Kidney glomerular epithelial cell (primary cell): ENCODE measurements at regions not wholly inside any gene's neighbourhood (a gene's known extent, or its start where the extent isn't known, plus 50 kb on each side); places are given as distances from the start of the nearest gene placed in this dataset.

Source experiments
- DNase-seq: peaks from one replicate; lab custom pipeline; 2025; lab: John Stamatoyannopoulos, UW

DNA sequence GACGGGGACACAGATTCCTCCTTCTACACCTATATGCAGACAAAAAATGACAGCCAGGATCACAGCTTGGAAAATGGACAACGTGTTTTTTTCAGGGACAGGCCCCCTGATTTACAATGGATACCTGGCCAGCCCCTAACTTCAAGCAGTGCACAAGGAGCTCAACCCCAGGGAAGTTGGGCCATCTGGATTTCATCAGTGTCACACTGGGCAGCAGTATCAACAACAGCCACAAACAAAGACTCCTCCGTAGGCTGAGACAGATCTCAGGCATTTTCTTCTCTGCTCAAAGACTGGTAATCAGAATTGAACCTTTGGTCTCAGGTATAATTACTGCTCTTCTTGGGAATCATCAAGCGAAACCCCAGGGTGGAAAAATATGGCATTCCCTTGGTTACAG, 374.0 kb downstream of the ZNF608 start:
- no peak for DNase-seq

DNA sequence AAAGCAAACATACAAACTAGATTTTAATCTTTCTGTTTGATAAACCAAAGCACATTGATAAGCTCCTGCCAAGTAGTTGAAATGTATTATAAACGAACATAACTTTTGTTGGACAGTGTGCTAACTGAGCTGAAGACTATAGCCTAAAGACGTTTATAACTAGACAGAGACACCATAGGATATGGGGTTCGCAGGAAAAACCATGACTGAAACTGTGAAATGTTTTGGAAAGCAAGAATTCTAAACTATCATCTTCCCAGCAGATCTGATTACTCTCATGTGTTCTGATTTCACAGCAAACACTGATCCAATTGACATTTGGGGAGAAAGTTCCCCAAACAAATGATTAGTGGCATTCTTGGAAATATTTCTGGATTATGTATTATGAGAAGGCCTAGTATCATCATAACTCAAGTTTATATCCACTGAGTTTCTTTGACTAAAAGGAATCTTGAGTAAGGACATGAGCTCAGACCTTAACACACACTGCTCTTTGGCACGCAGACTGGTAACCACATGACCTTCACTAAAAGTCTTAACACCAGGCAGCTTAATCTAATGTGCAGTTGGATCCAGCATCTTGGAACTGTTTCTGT, 375.2 kb downstream of the ZNF608 start:
- no peak for DNase-seq

DNA sequence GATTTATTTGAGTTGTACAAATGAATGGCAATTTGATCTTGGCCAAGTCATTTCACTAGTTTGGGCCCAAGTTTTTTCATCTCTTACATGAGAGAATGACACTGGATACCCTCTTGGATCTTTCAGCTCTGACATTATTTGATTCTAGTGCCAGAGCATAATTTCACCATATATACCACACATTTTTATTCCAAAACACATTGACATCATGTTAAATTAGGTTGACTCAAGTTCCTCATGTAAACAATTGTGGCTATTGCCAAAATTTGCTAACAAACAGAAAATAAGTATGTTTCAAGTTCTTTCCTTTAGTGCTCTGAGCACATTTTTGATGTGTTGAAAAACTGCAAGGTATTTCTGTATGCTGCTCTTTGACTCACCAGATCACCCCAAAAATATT, 375.8 kb downstream of the ZNF608 start:
- no peak for DNase-seq

DNA sequence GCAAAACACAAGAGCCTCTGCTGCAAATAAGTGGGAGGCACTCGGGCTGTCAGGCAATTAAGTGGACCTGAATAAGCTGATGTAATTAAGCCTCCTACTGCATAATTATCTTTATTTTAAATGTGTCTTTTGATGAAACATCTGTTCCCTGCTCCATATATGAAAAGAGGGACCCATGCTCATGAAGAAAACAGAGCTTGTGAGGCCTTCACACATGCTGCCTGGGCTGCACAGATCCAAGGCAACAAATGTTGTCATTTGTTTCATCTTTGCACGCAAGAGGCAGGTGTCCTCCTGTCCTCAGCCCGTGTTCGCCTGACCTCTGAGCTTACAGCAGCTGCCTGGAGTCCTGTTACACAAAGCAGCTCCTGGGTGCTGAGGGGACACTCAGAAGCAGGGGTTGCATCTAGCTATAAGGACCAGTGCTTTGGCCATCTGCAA, 381.1 kb downstream of the ZNF608 start:
- DNase-seq: no peak

DNA sequence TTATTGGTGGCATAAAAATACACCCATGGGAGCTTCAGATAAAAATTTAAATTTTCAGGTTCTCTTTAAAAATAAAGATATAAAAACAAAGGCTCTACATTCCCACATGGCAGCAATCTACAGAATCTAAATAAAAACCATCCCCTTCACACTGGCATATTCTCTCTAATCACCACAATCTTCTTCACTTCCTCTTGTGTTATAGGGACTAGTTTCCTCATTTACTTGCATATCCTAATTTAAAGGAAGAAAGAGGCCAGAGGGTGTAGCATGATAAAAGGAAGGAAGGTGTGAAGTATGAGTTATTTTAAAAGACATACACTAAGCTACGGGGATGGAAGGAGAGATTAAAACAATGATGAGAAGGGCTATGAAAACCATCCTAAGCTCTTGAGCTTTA, 390.5 kb downstream of the ZNF608 start:
- no peak for DNase-seq

DNA sequence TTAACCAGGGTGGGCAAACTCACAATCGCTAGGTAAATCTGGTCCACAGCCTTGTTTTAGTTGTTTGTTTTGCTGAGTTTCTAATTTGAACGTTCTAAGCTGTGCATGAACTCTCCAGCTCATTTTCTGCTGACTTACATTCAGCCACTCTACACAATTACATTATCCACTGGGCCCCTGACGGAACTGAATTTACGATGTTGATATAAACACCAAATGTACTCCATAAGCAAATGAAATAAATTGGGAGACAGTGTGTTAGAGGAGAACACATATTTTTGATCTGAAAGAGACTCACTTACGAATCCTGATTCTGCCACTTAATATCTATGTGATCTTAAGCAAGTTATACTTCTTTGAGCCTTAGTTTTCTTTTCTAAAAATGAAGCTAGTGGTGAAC, 393.4 kb downstream of the ZNF608 start:
- no peak for DNase-seq

DNA sequence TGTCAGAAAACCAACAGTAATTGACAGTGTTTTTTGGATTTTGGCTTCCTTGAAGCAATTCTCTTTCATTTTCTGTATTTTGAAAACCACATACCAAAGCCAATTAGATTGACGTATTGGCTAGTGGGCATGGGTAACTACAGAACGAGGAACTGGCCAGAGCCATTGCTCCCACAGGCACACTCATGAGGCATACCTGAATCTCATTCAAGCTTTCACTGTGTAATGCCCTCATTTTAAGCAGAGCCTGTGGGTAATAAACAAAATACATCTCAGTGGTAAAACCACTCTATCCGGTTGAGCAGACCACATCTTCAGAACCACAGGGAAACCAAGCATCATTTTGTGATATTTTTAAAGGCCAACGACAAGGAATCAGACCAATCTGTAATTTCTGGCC, 394.1 kb downstream of the ZNF608 start:
- no peak for DNase-seq

DNA sequence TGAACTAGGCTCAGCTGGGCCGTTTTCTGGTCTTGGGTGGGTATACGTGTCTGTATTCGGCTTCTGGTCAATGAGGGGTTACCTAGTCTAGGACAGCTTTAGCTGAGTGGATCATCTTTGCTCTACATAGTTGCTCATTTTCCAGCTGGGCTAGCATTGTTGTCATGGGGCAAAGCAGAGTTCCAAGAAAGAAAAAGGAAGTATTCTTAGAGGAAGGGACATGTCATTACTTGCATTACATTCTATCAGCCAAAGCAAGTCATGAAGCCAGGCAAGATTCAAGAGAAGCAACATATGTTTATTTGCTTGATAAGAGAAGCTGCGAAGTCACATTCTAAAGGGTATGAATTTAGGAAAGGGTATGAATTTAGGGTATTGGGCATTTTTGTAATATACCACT, 396.5 kb downstream of the ZNF608 start:
- no peak for DNase-seq

DNA sequence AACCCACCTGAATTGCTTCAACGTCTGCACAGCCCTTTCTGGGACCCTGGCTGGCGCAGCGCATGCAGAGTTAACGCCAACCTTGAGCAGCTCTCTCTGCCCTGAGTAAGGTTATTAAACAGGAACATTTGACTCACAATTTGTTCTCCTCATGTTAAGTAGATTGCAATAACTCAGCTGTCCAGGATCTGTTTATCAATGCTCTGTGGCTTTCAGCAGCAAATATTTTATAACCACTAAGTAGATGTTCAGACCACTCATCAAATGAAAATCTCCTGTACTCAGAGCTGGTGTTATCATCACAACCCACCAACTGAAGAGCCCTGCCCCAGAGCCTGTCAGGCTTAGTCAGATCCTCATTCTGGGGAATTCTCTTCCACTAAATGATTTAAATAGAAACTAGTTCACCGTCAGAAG, 403.0 kb downstream of the ZNF608 start:
- peak; percentile 60 for DNase-seq

DNA sequence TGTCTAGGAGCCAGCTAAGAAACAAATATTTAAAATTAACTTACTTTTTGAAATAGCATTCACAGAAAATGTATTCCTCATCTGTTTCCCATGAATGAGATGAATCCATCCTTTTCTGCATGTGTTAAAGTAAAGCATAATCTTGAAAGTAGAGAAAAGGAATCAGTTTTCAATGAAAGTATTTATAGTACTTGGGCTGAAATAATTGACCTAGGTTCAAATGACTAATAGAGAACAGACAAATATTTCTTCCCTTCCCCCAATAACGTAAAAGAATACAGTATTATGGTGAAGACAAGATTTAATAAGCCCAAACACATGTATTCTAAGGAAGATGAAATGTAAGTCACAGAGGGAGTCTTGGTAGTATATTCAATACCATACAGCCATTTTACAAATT, 403.5 kb downstream of the ZNF608 start:
- no peak for DNase-seq

DNA sequence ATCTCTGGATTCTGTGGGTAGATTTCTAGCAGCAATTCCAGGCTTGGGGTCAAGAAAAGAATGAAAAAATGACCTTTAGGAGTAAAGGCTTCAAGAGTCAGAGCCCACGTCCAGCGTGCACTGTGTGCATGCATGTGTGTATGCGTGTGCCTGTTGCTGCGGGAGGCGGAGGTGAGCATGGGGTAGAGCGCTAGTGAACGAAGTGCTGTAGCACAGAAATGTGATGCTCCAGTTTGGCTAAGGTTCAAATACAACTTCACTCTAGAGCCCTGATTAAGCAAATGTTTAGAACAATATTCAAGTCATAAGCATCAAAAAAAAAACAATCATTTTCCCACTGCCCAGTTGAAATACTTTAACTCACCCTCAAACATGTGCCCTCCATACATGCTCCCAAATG, 403.9 kb downstream of the ZNF608 start:
- DNase-seq: no peak

DNA sequence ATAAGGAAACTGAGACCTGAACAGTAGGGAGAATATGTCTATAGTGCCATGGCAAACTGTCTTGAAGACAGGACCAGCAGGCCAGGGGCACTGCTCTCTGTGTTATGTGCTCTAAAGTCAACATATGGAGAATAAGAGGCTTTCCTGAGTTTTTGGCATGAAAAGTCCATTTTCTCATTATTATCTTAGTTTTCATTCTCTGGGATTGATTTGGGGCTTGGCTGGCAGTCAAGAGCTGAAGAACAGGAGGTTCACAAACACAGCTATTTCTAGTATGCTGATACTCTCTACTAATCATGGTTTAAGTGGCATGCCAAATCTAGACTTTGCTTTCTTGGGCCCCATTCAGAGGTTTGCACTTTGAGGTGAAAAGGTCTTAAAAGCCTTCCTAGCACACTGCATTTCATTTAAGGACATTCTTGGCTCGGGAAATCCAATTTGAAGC, 404.4 kb downstream of the ZNF608 start:
- no peak for DNase-seq

DNA sequence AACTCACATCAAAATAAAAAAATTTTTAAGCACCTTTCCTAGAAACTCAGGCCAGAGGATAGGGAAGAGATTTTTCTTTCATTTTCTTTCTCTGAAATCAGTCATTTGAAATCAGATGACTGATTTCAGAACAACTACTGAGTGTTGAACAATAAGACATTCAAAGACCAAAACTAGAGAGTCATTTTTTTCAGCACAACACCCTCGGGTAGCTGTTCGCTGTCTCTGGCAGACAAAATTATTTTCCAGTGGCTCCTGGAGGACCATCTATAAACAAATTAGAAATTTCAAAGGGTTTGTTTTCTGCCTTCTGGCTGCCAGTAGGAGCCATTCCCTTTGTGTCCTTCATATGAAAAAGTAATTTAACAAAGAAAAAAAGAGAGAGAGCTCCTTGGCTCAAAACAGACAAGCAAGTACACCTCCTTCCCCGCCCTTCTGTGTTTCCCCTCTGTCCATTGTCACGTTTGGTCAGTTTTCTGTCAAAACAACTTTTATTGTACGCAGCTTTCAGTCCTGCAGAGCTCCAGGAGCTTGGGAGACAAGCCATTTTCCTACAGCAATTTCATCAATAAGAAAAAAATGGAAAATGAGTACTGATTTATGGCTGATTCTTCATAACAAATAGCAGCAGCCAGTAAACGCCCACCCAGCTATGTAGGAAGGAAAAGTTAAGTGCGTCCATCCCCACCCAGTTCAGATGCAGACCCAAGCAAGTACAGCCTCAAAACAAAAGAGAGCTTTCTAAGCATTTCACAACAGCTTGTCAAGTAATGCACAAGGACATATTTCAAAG, 405.2 kb downstream of the ZNF608 start:
- DNase-seq: no peak

DNA sequence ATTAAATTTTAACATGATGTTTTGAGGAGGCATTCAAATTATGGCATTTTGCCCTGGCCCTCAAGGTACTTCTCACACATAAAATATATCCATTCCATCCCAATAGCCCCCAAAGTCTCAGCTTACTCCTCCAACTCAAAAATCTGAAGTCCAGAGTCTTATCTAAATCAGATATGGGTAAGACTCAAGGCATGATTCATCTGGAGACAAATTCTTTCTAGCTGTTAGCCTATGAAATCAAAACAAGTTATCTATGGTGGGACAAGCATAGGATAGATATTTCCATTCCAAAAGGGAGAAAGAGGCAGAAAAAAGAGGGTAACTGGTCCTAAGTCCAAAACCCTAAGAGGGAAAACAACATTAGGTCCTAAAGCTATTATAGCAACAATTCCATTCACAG, 408.4 kb downstream of the ZNF608 start:
- DNase-seq: no peak

DNA sequence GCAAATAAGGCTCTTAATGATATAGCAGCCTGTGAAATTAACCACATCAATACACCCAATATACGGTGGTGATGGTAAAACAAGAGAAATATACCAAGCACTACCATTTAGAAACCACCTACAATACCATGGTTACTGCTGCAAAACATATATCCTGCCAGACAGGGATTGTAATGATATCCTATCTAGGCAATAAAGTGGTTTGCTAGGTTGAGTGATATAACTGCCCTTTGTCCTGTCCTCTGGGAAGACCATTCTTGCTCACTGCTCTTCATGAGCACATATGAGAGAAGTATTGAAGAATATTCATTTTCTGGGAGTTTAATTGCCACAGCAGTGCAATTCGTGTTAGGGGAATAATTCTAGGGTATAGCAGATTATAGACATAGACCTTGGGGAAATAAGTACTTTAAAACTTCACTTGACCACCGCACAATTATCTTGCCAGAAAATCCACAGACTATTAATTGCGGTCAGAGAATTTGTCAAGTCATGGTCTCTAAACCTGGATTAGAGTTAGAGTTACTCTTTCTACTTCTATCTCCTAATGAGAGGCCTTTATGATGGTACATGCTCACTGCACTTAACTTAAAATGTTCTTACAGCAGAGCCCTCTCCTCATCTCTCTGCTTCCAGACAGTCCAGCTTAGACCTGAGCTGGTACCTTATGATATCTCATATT, 413.0 kb downstream of the ZNF608 start:
- DNase-seq: no peak

DNA sequence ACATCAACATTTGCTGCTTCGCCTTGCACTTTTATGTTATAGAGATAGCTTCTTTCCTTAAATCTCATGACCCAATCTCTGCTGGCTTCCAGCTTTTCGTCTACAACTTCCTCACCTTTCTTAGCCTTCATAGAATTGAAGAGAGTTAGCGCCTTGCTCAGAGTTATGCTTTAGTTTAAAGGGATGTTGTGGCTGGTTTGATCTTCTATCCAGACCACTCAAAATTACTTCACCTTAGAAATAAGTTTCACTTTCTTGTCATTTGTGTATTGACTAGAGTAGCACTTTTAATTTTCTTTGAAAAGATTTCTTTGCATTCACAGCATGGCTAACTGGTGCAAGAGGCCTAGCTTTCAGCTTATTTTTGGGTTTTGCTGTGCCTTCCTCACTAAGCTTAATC, 414.2 kb downstream of the ZNF608 start:
- no peak for DNase-seq

DNA sequence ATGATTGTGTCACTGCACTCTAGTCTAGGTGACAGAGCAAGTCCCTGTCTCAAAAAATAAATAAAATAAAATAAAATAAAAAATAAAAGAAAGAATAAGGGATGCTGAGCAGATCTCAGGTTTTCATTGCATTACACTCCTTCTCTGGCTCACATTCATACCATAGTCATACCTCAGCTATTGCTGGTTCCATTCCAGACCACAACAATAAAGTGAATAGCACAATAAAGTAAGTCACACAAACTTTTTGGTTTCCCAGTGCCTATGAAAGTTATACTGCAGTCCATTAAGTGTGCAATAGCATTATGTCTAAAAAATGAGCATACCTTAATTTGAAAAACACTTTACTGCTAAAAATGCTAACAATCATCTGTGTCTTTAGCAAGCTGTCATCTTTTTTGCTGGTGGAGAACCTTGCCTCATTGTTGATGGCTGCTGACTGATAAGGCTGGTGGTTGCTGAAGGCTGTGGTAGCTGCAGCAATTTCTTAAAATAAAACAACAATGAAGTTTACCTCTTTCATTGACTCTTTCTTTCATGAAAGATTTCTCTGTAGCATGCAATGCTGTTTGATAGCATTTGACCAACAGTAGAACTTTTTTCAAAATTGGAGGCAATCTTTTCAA, 415.7 kb downstream of the ZNF608 start:
- DNase-seq: no peak

DNA sequence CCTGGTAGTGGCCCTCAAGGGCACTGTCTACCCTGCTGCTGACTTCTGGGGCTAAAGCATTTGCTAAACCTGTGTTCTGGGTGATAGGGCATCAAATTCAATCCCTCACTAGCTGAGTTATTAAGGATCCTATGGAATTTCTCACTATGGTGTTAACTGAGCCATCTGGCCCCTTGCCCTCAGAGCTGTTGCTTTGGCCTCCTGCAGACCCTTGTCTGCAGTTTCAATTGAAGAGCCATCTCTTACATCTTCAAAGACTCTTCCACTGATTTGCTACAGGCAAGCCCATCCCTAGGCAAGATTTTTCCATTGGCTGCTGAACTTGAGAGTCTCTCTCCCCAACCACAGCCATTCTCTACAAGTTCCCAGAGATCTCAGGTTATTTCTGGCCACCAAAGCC, 418.2 kb downstream of the ZNF608 start:
- DNase-seq: no peak

DNA sequence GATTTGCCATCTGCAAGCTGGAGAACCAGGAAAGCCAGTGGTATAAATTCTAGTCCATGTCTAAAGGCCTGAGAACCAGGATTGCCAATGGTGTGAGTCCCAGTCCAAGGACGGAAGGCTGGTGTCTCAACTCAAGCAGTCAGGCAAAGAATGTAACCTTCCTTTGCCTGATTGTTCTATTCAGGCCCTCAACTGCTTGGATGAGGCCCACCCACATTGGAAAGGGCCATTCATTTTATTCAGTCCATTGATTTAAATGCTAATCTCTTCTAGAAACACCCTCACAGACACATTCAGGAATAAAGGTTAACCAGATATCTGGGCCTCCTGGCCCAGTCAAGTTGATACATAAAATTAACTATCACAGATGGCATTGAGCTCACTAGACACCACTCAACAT, 427.8 kb downstream of the ZNF608 start:
- DNase-seq: no peak

DNA sequence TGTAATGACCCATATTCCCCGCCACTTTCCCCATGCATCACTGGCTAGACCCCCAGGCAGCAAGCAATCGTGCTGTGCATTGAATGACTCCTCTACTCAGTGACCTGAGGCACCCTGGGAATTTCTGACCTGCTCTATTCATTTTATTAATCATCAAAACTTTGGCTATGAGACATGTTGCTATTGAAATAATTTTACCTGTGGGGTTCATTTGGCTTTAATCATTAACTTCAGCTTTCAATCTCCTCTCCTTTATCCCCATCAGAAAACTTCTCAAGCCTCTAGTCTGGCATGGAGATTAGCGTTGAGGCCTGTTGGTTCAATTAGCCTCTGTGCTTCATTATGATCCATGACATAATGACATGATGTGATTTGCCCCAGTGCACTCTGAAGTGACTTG, 429.0 kb downstream of the ZNF608 start:
- no peak for DNase-seq

DNA sequence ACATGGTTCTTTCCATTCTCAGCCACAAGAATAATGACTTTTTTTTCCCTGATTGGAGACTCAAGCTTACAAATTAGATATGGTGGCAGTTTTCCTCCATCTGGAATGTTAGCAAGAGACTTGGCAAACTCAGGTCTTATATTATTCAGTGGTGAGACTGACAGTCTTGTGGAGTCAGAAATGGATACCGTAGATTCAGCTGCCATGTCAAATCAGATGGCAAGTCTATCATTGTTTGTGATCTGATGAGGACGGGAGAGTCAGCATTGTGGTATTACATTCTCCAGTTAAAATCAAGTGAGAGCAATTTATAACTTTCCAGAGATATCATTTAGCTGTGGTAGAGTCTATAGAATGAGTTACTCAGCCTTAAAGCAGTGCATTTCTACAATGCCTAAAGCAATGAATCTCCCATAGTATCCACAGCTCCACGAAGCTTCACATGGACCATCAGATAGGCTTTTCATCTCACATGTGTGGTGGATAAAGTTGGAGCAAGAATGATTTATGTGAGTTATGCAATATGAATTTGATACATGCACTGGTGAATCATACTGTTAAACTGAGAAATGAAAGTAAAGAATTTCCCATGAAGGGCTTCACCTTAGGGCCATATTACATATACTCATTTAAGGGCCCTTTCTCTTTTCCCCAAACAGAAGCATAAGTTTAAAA, 430.6 kb downstream of the ZNF608 start:
- no peak for DNase-seq

DNA sequence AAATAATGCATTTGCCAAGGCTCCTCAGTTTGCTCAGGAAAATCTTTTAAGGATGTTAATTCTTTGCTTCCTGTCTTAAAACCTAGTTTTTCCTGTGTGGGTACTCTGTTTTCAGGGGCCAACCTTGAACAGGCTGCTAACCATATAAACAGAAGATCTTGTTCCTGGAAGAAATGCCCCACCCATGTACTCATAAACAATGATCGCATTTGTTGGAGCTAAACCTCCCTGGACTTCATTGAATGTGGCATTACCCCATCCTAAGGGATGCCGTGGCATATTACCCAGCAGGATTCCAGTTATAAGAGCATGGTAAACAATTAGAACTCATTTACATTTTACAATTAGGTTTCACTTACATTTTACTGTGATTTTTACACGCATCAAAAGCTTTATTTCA, 436.0 kb downstream of the ZNF608 start:
- no peak for DNase-seq
